Keratinocyte (primary cell): ENCODE measurements at regions not wholly inside any gene's neighbourhood (a gene's known extent, or its start where the extent isn't known, plus 50 kb on each side); places are given as distances from the start of the nearest gene placed in this dataset.

ENCODE experiments used
- EZH2 ChIP-seq: IDR thresholded peaks from one replicate; pipeline ENCODE4 v1.6.1; 2012; ENCODE audit warnings: inconsistent platforms, mild to moderate bottlenecking, low read length, moderate library complexity
- TF ChIP-seq, protein P1 (sequence below), 3 experiments: IDR thresholded peaks in 1 of 3; conservative IDR thresholded peaks in 1 of 3; optimal IDR thresholded peaks in 1 of 3; 2 replicates in 2 of 3; 3 replicates in 1 of 3; pipeline versions ENCODE3 to v1.5.1; 2011; ENCODE audit warnings: low read length in 3 of 3, mild to moderate bottlenecking in 3 of 3, moderate library complexity in 2 of 3, control low read depth in 1 of 3, inconsistent platforms in 1 of 3; ENCODE audit not compliant: insufficient read depth in 2 of 3; ENCODE audit errors: extremely low read depth in 1 of 3

GRCh38 chr9:129413537-129414376, 207.1 kb downstream of the C9orf50 start:
- TF ChIP-seq, protein P1, sequence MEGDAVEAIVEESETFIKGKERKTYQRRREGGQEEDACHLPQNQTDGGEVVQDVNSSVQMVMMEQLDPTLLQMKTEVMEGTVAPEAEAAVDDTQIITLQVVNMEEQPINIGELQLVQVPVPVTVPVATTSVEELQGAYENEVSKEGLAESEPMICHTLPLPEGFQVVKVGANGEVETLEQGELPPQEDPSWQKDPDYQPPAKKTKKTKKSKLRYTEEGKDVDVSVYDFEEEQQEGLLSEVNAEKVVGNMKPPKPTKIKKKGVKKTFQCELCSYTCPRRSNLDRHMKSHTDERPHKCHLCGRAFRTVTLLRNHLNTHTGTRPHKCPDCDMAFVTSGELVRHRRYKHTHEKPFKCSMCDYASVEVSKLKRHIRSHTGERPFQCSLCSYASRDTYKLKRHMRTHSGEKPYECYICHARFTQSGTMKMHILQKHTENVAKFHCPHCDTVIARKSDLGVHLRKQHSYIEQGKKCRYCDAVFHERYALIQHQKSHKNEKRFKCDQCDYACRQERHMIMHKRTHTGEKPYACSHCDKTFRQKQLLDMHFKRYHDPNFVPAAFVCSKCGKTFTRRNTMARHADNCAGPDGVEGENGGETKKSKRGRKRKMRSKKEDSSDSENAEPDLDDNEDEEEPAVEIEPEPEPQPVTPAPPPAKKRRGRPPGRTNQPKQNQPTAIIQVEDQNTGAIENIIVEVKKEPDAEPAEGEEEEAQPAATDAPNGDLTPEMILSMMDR (optimal IDR thresholded peaks at IDR 0.05 in 1 of 3, IDR thresholded peaks at IDR 0.05 in 1 of 3, conservative IDR thresholded peaks at IDR 0.05 in 1 of 3; ENCODE audit: extremely low read depth in 1 of 3, insufficient read depth in 2 of 3, low read length in 3 of 3) = no peak
- TF ChIP-seq EZH2 = no peak
